Parathyroid adenoma (tissue), 2 donors: ENCODE measurements at regions not wholly inside any gene's neighbourhood (a gene's known extent, or its start where the extent isn't known, plus 50 kb on each side); places are given as distances from the start of the nearest gene placed in this dataset.
"Not testable (repeated sequence)": the region's sequence is repeated elsewhere in the genome, so short reads cannot be mapped to it uniquely, and the experiment has no call there.

Experiments
- H2AFZ ChIP-seq: fragments of 300-600 bp; sonication (generic); one replicate; pipeline ENCODE4 v1.7.0; 2017; ENCODE audit warnings: antibody characterized with exemption, mild to moderate bottlenecking
- H3K27ac ChIP-seq: fragments of 300-600 bp; sonication (generic); one replicate; pipeline ENCODE4 v1.7.0; 2017
- H3K27me3 ChIP-seq: fragments of 300-600 bp; sonication (generic); one replicate; pipeline ENCODE4 v1.7.0; 2017; ENCODE audit warnings: low read length; ENCODE audit not compliant: control insufficient read depth, insufficient read depth
- H3K36me3 ChIP-seq: fragments of 300-600 bp; sonication (generic); one replicate; pipeline ENCODE4 v1.7.0; 2017; ENCODE audit warnings: low read length; ENCODE audit not compliant: control insufficient read depth, insufficient read depth
- H3K4me1 ChIP-seq: fragments of 300-600 bp; sonication (generic); one replicate; pipeline ENCODE4 v1.7.0; 2017; ENCODE audit warnings: control low read depth
- H3K4me2 ChIP-seq: fragments of 300-600 bp; sonication (generic); one replicate; pipeline ENCODE4 v1.7.0; 2017; ENCODE audit warnings: low read length
- H3K4me3 ChIP-seq: fragments of 300-600 bp; sonication (generic); one replicate; pipeline ENCODE4 v1.7.0; 2017; ENCODE audit warnings: low read depth, low read length
- H3K79me2 ChIP-seq: fragments of 300-600 bp; sonication (generic); one replicate; pipeline ENCODE4 v1.7.0; 2017; ENCODE audit warnings: control low read depth
- H3K9ac ChIP-seq: fragments of 300-600 bp; sonication (generic); one replicate; pipeline ENCODE4 v1.7.0; 2017; ENCODE audit warnings: mild to moderate bottlenecking
- H3K9me3 ChIP-seq: fragments of 300-600 bp; sonication (generic); one replicate; pipeline ENCODE4 v1.7.0; 2017; ENCODE audit warnings: low read length; ENCODE audit not compliant: control insufficient read depth
- CTCF ChIP-seq: fragments of 300-600 bp; sonication (generic); IDR thresholded peaks from one replicate; pipeline ENCODE4 v1.7.0; 2017; ENCODE audit warnings: antibody characterized with exemption, mild to moderate bottlenecking
- donor health status: primary hyperparathyroidism.

DNA sequence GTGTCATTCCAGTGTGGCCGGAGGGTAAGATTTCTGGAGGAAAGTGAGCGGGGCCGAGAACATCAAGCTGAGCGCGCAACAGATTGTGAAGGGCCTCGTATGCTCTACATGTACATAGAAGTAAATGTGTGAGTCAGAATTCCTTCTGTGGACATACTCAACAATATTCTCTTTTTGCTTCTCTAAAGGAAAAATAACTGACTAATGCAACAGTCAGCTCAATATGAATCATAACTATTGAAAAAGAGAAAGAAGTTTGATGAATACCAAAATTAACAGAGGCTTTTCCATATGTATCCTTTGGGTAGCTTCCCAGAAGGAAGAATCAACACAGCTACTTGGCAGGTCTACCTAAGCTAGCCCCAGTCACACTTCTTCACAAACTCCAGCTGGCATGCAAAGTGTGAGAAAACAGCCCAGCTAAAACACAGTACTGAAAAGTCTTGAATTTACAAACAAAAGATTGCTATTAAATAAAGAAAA lies 87.5 kb upstream of the ZFP42 start:
- Histone ChIP-seq H3K27ac (no peak overlapping the region), H3K36me3 (no peaks in the 10 kb centered on the region), H3K9ac (no peak overlapping the region), H3K4me1 (no peaks in the 10 kb centered on the region), H3K4me2 (no peak overlapping the region), H3K9me3 (no peaks in the 10 kb centered on the region), H3K79me2 (no peaks in the 10 kb centered on the region), H3K27me3 (no peaks in the 10 kb centered on the region), H3K4me3 (no peak overlapping the region), H2AFZ (no peak overlapping the region)
- TF ChIP-seq CTCF, result no peak

DNA sequence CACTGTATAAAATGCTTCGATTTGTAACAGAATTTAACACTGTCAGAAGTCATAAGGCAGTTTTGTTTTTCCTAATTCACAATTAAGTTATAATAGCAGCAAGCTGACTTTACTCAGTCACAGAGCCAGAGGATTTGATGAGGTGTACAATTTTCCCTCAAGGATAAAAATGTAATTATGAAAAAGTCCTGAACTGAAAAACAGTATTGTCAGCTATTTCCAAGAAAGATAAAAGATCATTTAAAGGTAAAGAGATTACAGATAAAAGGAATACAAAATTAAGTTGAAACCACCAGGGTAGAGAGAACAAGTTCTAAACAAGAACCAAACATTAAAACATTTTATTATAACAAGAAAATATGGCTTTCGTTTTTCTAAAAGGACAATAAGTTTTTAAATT lies 86.8 kb upstream of the ZFP42 start:
- no peaks in the 10 kb centered on the region for H3K9me3 ChIP-seq
- no peaks in the 10 kb centered on the region for H3K27me3 ChIP-seq
- no peak overlapping the region for H2AFZ ChIP-seq
- TF ChIP-seq CTCF, result no peak
- no peaks in the 10 kb centered on the region for H3K36me3 ChIP-seq
- H3K27ac ChIP-seq, result no peak overlapping the region
- H3K79me2 ChIP-seq, result no peaks in the 10 kb centered on the region
- no peak overlapping the region for H3K4me3 ChIP-seq
- H3K4me2 ChIP-seq, result no peak overlapping the region
- no peak overlapping the region for H3K9ac ChIP-seq
- H3K4me1 ChIP-seq, result no peaks in the 10 kb centered on the region

GRCh38 chr4:187910741-187911140 lies 84.8 kb upstream of the ZFP42 start:
- no peaks in the 10 kb centered on the region for H3K4me1 ChIP-seq
- no peaks in the 10 kb centered on the region for H3K79me2 ChIP-seq
- no peak overlapping the region for H3K4me2 ChIP-seq
- H3K27ac ChIP-seq, result no peak overlapping the region
- no peak overlapping the region for H3K9ac ChIP-seq
- no peaks in the 10 kb centered on the region for H3K36me3 ChIP-seq
- H3K27me3 ChIP-seq, result no peaks in the 10 kb centered on the region
- no peak overlapping the region for H3K4me3 ChIP-seq
- TF ChIP-seq CTCF, result no peak
- no peaks in the 10 kb centered on the region for H3K9me3 ChIP-seq
- no peak overlapping the region for H2AFZ ChIP-seq

DNA sequence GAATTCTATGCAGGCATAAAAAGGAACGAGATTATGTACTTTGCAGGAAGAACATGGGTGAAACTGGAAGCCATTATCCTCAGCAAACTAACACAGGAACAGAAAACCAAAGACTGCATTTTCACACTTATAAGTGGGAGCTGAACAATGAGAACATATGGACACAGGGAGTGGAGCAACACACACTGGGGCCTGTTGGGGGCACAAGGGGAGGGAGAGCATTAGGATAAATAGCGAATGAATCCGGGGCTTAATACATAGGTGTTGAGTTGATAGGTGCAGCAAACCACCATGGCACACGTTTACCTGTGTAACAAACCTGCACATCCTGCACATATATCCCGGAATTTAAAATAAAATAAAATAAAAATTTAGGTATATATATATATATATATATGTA lies 80.2 kb upstream of the ZFP42 start:
- not testable (repeated sequence) for H3K79me2 ChIP-seq, H3K36me3 ChIP-seq, H3K27ac ChIP-seq, H3K9me3 ChIP-seq, H3K4me2 ChIP-seq, H3K4me3 ChIP-seq, H3K27me3 ChIP-seq, H2AFZ ChIP-seq, H3K4me1 ChIP-seq, H3K9ac ChIP-seq

DNA sequence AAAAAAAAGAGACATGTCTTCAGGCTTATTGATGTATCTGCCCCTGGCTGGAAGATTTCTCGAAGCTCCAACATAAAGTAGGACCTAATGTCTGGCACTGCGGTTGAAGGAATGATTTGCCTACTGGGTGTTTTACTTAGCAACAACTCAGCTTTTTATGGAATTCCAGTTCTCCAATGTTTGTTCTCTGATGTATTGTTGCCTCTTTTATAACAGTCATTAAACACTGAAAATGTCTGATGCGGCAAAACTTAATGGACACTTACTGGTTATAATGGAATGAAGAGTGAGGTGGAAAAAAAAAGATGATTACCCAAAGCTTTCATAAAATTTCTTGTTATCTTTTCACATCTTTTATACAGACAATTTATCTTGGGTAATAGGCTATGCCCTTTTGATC lies 75.6 kb upstream of the ZFP42 start:
- no peaks in the 10 kb centered on the region for H3K79me2 ChIP-seq
- no peak overlapping the region for H3K4me3 ChIP-seq
- H3K4me1 ChIP-seq, result no peaks in the 10 kb centered on the region
- H3K4me2 ChIP-seq, result no peak overlapping the region
- H3K27me3 ChIP-seq, result no peaks in the 10 kb centered on the region
- no peaks in the 10 kb centered on the region for H3K9me3 ChIP-seq
- H3K36me3 ChIP-seq, result no peaks in the 10 kb centered on the region
- no peak overlapping the region for H2AFZ ChIP-seq
- no peak overlapping the region for H3K27ac ChIP-seq
- TF ChIP-seq CTCF, result no peak
- H3K9ac ChIP-seq, result no peak overlapping the region
